ENCODE measurements at regions not wholly inside any gene's neighbourhood (a gene's known extent, or its start where the extent isn't known, plus 50 kb on each side); places are given as distances from the start of the nearest gene placed in this dataset.

- Histone ChIP-seq H3K36me3 (no peaks in the 10 kb centered on the region), H3K27me3 (ENCODE audit: insufficient read depth, low read depth, severe bottlenecking) (peaks cover 60% of the 10 kb centered on the region), H3K9me3 (ENCODE audit: severe bottlenecking) (no peaks in the 10 kb centered on the region), H3K4me3 (ENCODE audit: low read depth, low read length) (no peak overlapping the region), H3K27ac (no peak overlapping the region)
- no peak for DNase-seq
- TF ChIP-seq, protein P1, sequence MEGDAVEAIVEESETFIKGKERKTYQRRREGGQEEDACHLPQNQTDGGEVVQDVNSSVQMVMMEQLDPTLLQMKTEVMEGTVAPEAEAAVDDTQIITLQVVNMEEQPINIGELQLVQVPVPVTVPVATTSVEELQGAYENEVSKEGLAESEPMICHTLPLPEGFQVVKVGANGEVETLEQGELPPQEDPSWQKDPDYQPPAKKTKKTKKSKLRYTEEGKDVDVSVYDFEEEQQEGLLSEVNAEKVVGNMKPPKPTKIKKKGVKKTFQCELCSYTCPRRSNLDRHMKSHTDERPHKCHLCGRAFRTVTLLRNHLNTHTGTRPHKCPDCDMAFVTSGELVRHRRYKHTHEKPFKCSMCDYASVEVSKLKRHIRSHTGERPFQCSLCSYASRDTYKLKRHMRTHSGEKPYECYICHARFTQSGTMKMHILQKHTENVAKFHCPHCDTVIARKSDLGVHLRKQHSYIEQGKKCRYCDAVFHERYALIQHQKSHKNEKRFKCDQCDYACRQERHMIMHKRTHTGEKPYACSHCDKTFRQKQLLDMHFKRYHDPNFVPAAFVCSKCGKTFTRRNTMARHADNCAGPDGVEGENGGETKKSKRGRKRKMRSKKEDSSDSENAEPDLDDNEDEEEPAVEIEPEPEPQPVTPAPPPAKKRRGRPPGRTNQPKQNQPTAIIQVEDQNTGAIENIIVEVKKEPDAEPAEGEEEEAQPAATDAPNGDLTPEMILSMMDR (IDR thresholded peaks at IDR 0.05; ENCODE audit: low read depth, low read length): no peak
These were observed 531.6 kb downstream of the VRK1 start for GRCh38 chr14:97328743-97329142.

GRCh38 chr14:97329701-97330100 lies 532.5 kb downstream of the VRK1 start:
- TF ChIP-seq, protein P1 (IDR thresholded peaks at IDR 0.05; ENCODE audit: low read depth, low read length): no peak
- Histone ChIP-seq H3K9me3 (ENCODE audit: severe bottlenecking) (no peaks in the 10 kb centered on the region), H3K4me3 (ENCODE audit: low read depth, low read length) (no peak overlapping the region), H3K27ac (no peak overlapping the region), H3K36me3 (no peaks in the 10 kb centered on the region), H3K27me3 (ENCODE audit: insufficient read depth, low read depth, severe bottlenecking) (peaks cover 57% of the 10 kb centered on the region)
- no peak for DNase-seq

DNA sequence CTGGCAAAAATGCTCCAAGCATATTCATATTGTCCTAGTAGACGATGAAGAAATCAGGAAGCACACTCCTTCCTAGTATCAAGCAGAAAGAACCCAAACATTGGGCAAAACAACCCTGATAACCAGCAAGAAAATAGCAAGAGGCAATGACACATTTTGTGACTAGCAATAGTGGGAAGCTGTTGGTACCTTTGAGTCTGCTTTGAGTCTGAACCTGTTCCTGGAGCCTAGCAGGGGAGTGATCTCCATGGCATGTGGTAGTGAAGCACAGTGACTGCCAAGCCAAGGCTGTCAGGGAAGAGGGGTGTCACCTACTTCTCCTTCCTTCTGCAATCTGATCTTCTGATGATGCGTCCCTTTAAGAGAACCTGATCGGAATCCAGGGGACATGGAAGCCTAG lies 533.9 kb downstream of the VRK1 start:
- no peaks in the 10 kb centered on the region for H3K9me3 ChIP-seq (ENCODE audit: severe bottlenecking)
- no peak overlapping the region for H3K4me3 ChIP-seq (ENCODE audit: low read depth, low read length)
- H3K27me3 ChIP-seq (ENCODE audit: insufficient read depth, low read depth, severe bottlenecking): peaks cover 48% of the 10 kb centered on the region
- DNase-seq: no peak
- H3K27ac ChIP-seq: no peak overlapping the region
- H3K36me3 ChIP-seq: no peaks in the 10 kb centered on the region
- TF ChIP-seq, protein P1 (IDR thresholded peaks at IDR 0.05; ENCODE audit: low read depth, low read length): no peak

GRCh38 chr14:97331526-97331925 lies 534.3 kb downstream of the VRK1 start:
- Histone ChIP-seq H3K27ac (no peak overlapping the region), H3K36me3 (no peaks in the 10 kb centered on the region), H3K27me3 (ENCODE audit: insufficient read depth, low read depth, severe bottlenecking) (peaks cover 48% of the 10 kb centered on the region), H3K9me3 (ENCODE audit: severe bottlenecking) (no peaks in the 10 kb centered on the region), H3K4me3 (ENCODE audit: low read depth, low read length) (no peak overlapping the region)
- TF ChIP-seq, protein P1 (IDR thresholded peaks at IDR 0.05; ENCODE audit: low read depth, low read length): no peak
- DNase-seq: no peak

DNA sequence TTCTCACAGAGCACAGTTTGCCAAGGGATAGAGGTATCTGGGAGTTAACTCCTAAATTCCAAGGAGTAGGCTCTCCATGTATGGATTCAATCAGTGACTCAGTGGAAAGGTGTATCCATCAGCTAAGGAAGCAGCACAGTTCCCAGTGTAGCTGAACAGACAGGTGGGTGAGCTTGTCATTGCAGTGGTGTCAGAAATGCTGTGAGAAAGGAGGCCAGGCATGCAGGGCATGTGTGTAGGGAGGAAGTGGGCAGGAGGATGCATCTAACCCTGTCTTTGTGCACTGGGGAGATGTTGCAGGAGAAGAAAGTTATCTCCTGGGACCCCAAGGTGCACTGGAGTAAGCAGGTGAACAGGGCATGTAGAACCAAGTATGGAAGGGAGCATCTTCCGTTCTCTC lies 539.0 kb downstream of the VRK1 start:
- TF ChIP-seq, protein P1 (IDR thresholded peaks at IDR 0.05; ENCODE audit: low read depth, low read length): no peak
- Histone ChIP-seq H3K27me3 (ENCODE audit: insufficient read depth, low read depth, severe bottlenecking) (peaks cover 38% of the 10 kb centered on the region), H3K9me3 (ENCODE audit: severe bottlenecking) (no peaks in the 10 kb centered on the region), H3K36me3 (no peaks in the 10 kb centered on the region), H3K4me3 (ENCODE audit: low read depth, low read length) (no peak overlapping the region), H3K27ac (no peak overlapping the region)
- DNase-seq: no peak

DNA sequence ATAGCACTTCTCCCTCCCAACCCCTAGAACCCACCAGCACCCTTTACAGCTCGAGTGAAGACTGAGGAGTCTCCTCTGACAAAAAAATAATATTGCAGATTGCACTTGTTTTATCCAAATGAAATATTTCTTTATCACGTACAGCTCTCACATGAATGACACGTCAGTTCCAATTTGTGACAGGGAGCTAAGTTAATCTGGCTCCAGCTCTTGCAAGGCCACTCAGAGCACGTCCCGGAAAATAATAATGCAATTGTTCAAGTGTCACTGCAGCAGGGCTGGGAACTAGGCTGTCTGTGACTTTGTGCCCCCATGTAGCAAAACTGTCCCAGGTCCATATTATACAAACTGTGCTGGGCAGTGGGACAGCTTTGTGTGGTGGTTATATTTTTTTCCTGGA lies 539.6 kb downstream of the VRK1 start:
- DNase-seq: no peak
- Histone ChIP-seq H3K4me3 (ENCODE audit: low read depth, low read length) (no peak overlapping the region), H3K36me3 (no peaks in the 10 kb centered on the region), H3K27ac (no peak overlapping the region), H3K9me3 (ENCODE audit: severe bottlenecking) (no peaks in the 10 kb centered on the region), H3K27me3 (ENCODE audit: insufficient read depth, low read depth, severe bottlenecking) (peaks cover 32% of the 10 kb centered on the region)
- TF ChIP-seq, protein P1 (IDR thresholded peaks at IDR 0.05; ENCODE audit: low read depth, low read length): no peak
